Upper lobe of left lung (tissue), 4 donors: ENCODE measurements at regions not wholly inside any gene's neighbourhood (a gene's known extent, or its start where the extent isn't known, plus 50 kb on each side); places are given as distances from the start of the nearest gene placed in this dataset.

Experiments used
- CTCF ChIP-seq, 6 experiments: fragments of 450-650 bp in 4 of 6; fragments of 200-600 bp in 2 of 6; sonication (generic) in 2 of 6; IDR thresholded peaks; one replicate each; pipeline ENCODE4 v1.5.1; 2016 to 2019; ENCODE audit warnings: antibody characterized with exemption in 6 of 6
- EP300 ChIP-seq, 4 donors: sonication (generic); formaldehyde crosslinking; IDR thresholded peaks; one replicate each; pipeline ENCODE4 v1.5.1; 2017; ENCODE audit warnings: antibody characterized with exemption in 4 of 4, control low read depth in 2 of 4
- POLR2A ChIP-seq, 4 donors: fragments of 450-650 bp; IDR thresholded peaks; one replicate each; pipeline ENCODE4 v1.5.1; 2016 to 2017; ENCODE audit warnings: antibody characterized with exemption in 4 of 4, mild to moderate bottlenecking in 2 of 4
- POLR2AphosphoS5 ChIP-seq, 2 donors: sonication (generic); formaldehyde crosslinking; IDR thresholded peaks; one replicate each; pipeline ENCODE4 v1.5.1; 2017; ENCODE audit warnings: antibody characterized with exemption in 2 of 2

- TF ChIP-seq CTCF (IDR thresholded peaks at IDR 0.05) (no peak), POLR2A (IDR thresholded peaks at IDR 0.05) (no peak), POLR2AphosphoS5 (IDR thresholded peaks at IDR 0.05) (no peak), EP300 (IDR thresholded peaks at IDR 0.05) (no peak)
Observed at GRCh38 chr4:56227301-56227835, 159.9 kb downstream of the AASDH start.
